NCI-H2227 (cell line): ENCODE measurements at regions not wholly inside any gene's neighbourhood (a gene's known extent, or its start where the extent isn't known, plus 50 kb on each side); places are given as distances from the start of the nearest gene placed in this dataset.

Experiments used
- DNase-seq: peaks from one replicate; lab custom pipeline; 2025; ENCODE audit not compliant: unreplicated experiment; lab: John Stamatoyannopoulos, UW

- no peak for DNase-seq
These were observed 411.6 kb downstream of the RPS24 start for GRCh38 chr10:78445308-78445707.

GRCh38 chr10:78448470-78448869, 414.8 kb downstream of the RPS24 start:
- DNase-seq = no peak

GRCh38 chr10:78448994-78449418, 415.3 kb downstream of the RPS24 start:
- DNase-seq = no peak

GRCh38 chr10:78449554-78449953, 415.9 kb downstream of the RPS24 start:
- DNase-seq = no peak

- no peak for DNase-seq
These were observed 416.6 kb downstream of the RPS24 start for GRCh38 chr10:78450239-78450638.

- no peak for DNase-seq
These were observed 417.3 kb downstream of the RPS24 start for GRCh38 chr10:78450807-78451485.

GRCh38 chr10:78451592-78451991, 417.9 kb downstream of the RPS24 start:
- DNase-seq = peak; percentile 33

- DNase-seq = no peak
These were observed 420.5 kb downstream of the RPS24 start for GRCh38 chr10:78454123-78454645.

GRCh38 chr10:78455236-78455635, 421.6 kb downstream of the RPS24 start:
- no peak for DNase-seq

GRCh38 chr10:78455811-78456210, 422.1 kb downstream of the RPS24 start:
- DNase-seq = no peak

- no peak for DNase-seq
These were observed 423.2 kb downstream of the RPS24 start for GRCh38 chr10:78456649-78457400.

GRCh38 chr10:78457804-78458482, 424.3 kb downstream of the RPS24 start:
- no peak for DNase-seq

- DNase-seq = no peak
These were observed 425.4 kb downstream of the RPS24 start for GRCh38 chr10:78458983-78459638.

- no peak for DNase-seq
These were observed 426.0 kb downstream of the RPS24 start for GRCh38 chr10:78459639-78460037.

- no peak for DNase-seq
These were observed 426.5 kb downstream of the RPS24 start for GRCh38 chr10:78460204-78460603.

GRCh38 chr10:78461333-78461732, 427.7 kb downstream of the RPS24 start:
- no peak for DNase-seq

GRCh38 chr10:78462176-78462575, 428.5 kb downstream of the RPS24 start:
- DNase-seq = no peak

GRCh38 chr10:78462726-78463228, 429.1 kb downstream of the RPS24 start:
- no peak for DNase-seq

- DNase-seq = no peak
These were observed 430.6 kb downstream of the RPS24 start for GRCh38 chr10:78464118-78464855.

GRCh38 chr10:78464856-78465267, 431.2 kb downstream of the RPS24 start:
- no peak for DNase-seq
